Small intestine (tissue), 7 donors: ENCODE measurements at regions not wholly inside any gene's neighbourhood (a gene's known extent, or its start where the extent isn't known, plus 50 kb on each side); places are given as distances from the start of the nearest gene placed in this dataset.

Source experiments
- DNase-seq, 2 donors: peaks; one replicate each; pipeline versions ENCODE4 v3.0.0 to v3.0.0-alpha.2; 2013
- FAIRE-seq: peaks from 2 replicates; lab custom pipeline; 2012; peaks lifted over from hg19 to GRCh38; lab: Jason Lieb, UNC
- H3K27ac ChIP-seq, 3 donors: one replicate each; pipeline ENCODE4 v1.5.1; 2013; ENCODE audit warnings: low read length in 2 of 3, mild to moderate bottlenecking in 2 of 3, control low read depth in 1 of 3, inconsistent platforms in 1 of 3, low read depth in 1 of 3, moderate library complexity in 1 of 3
- H3K27me3 ChIP-seq, 3 donors: one replicate each; pipeline ENCODE4 v1.6.1; 2013; ENCODE audit warnings: low read length in 3 of 3, inconsistent platforms in 1 of 3; ENCODE audit not compliant: control insufficient read depth in 3 of 3, insufficient read depth in 3 of 3
- H3K36me3 ChIP-seq, 3 donors: one replicate each; pipeline ENCODE4 v1.6.1; 2013; ENCODE audit warnings: low read length in 3 of 3, inconsistent platforms in 1 of 3, low read depth in 1 of 3, mild to moderate bottlenecking in 1 of 3, moderate library complexity in 1 of 3; ENCODE audit not compliant: control insufficient read depth in 3 of 3, insufficient read depth in 2 of 3
- H3K4me1 ChIP-seq, 3 donors: one replicate each; pipeline ENCODE4 v1.6.1; 2013; ENCODE audit warnings: low read length in 2 of 3, inconsistent platforms in 1 of 3, low read depth in 1 of 3, mild to moderate bottlenecking in 1 of 3, moderate library complexity in 1 of 3; ENCODE audit not compliant: control insufficient read depth in 3 of 3, insufficient read depth in 2 of 3
- H3K4me3 ChIP-seq, 3 donors: one replicate each; pipeline ENCODE4 v1.5.1; 2013; ENCODE audit warnings: low read length in 3 of 3, control low read depth in 1 of 3, inconsistent platforms in 1 of 3, low read depth in 1 of 3, mild to moderate bottlenecking in 1 of 3, moderate library complexity in 1 of 3
- H3K9me3 ChIP-seq, 2 donors: one replicate each; pipeline ENCODE4 v1.6.1; 2013; ENCODE audit warnings: low read depth in 1 of 2, low read length in 1 of 2; ENCODE audit not compliant: control insufficient read depth in 2 of 2, insufficient read depth in 1 of 2
- WGBS, 3 donors: extraction: QIAGEN DNeasy Blood & Tissue Kit; methylation state at CpG; one replicate each; pipeline ENCODE4 v1.1.7; 2013; 5-methylcytosine and 5-hydroxymethylcytosine counted together
- donor health status: healthy with polysubstance abuse.
- donor health status: control.
- donor health status: control.
- donor health status: Bipolar disorder and iron deficiency.
- donor health status: healthy.

DNA sequence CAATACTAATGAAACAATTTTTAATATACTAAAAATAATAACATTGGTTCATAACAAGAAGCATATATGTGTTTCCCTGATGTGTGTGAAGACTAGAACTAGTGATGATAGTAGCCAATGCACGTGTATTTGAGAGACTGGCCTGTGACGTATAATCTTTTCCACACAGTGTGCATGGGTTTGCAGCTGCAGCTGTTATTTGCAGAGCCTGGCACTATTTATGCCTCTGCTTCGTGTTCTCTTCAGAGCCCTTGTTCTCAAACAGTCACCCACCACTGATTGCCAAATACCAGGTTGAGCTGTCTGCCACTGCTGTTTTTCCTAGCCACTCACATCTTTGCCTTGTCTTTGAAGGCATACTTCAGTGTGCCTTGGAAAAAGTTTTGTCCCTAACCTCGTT lies 531.7 kb downstream of the ETV1 start:
- FAIRE-seq, result no peak
- WGBS, 3 donors, result 37 to 52% (median 52%) methylated on average over 4 of the region's 4 CpGs

GRCh38 chr7:13466874-13467547 lies 522.5 kb downstream of the ETV1 start:
- WGBS, 3 donors, result 13 to 46% (median 33%) methylated on average over 7 of the region's 7 CpGs
- Histone ChIP-seq H3K36me3 (no peaks in the 10 kb centered on the region), H3K9me3 (no peaks in the 10 kb centered on the region), H3K27ac (no peak overlapping the region), H3K4me3 (no peak overlapping the region), H3K4me1 (no peaks in the 10 kb centered on the region), H3K27me3 (no peaks in the 10 kb centered on the region)
- FAIRE-seq, result no peak
- peak in 1 of 2 donors; percentile 22 for DNase-seq

More for the DNA sequence above, 531.7 kb downstream of the ETV1 start:
- no peak for DNase-seq
- H3K27me3 ChIP-seq, result no peaks in the 10 kb centered on the region
- H3K4me1 ChIP-seq, result no peaks in the 10 kb centered on the region
- no peaks in the 10 kb centered on the region for H3K36me3 ChIP-seq
- peaks cover 0 to 2% of the 10 kb centered on the region in 2 donors for H3K9me3 ChIP-seq
- no peak overlapping the region for H3K4me3 ChIP-seq
- no peak overlapping the region for H3K27ac ChIP-seq

- H3K9me3 ChIP-seq, result no peaks in the 10 kb centered on the region
- WGBS, 3 donors, result 75 to 88% (median 78%) methylated on average over 2 of the region's 2 CpGs
- no peaks in the 10 kb centered on the region for H3K4me1 ChIP-seq
- H3K4me3 ChIP-seq, result no peak overlapping the region
- FAIRE-seq (no peak), DNase-seq (no peak)
- H3K27ac ChIP-seq, result no peak overlapping the region
- no peaks in the 10 kb centered on the region for H3K36me3 ChIP-seq
- no peaks in the 10 kb centered on the region for H3K27me3 ChIP-seq
Measured at GRCh38 chr7:13476881-13477444, 512.5 kb downstream of the ETV1 start.

- no peaks in the 10 kb centered on the region for H3K27me3 ChIP-seq
- FAIRE-seq, result no peak
- no peak overlapping the region for H3K27ac ChIP-seq
- H3K4me1 ChIP-seq, result no peaks in the 10 kb centered on the region
- H3K4me3 ChIP-seq, result no peak overlapping the region
- peaks cover 0 to 14% of the 10 kb centered on the region in 2 donors for H3K9me3 ChIP-seq
- DNase-seq, result no peak
- H3K36me3 ChIP-seq, result no peaks in the 10 kb centered on the region
- WGBS, 3 donors, result 82 to 91% (median 91%) methylated on average over 6 of the region's 6 CpGs
Measured at GRCh38 chr7:13489386-13489785, 500.1 kb downstream of the ETV1 start.

GRCh38 chr7:13496976-13497375 lies 492.5 kb downstream of the ETV1 start:
- H3K4me1 ChIP-seq, result no peaks in the 10 kb centered on the region
- H3K27me3 ChIP-seq, result no peaks in the 10 kb centered on the region
- H3K9me3 ChIP-seq, result no peaks in the 10 kb centered on the region
- no peaks in the 10 kb centered on the region for H3K36me3 ChIP-seq
- H3K4me3 ChIP-seq, result no peak overlapping the region
- FAIRE-seq (no peak), DNase-seq (no peak)
- no peak overlapping the region for H3K27ac ChIP-seq

GRCh38 chr7:13508586-13508985 lies 480.9 kb downstream of the ETV1 start:
- FAIRE-seq, result no peak
- WGBS, 3 donors, result 67 to 80% (median 69%) methylated on average over 1 of the region's 1 CpG

GRCh38 chr7:13518738-13519137 lies 470.7 kb downstream of the ETV1 start:
- Histone ChIP-seq H3K27ac (no peak overlapping the region), H3K9me3 (no peaks in the 10 kb centered on the region), H3K4me3 (no peak overlapping the region), H3K36me3 (no peaks in the 10 kb centered on the region), H3K4me1 (no peaks in the 10 kb centered on the region), H3K27me3 (no peaks in the 10 kb centered on the region)
- FAIRE-seq, result no peak
- WGBS, 3 donors, result 86 to 96% (median 91%) methylated on average over 1 of the region's 1 CpG
- no peak for DNase-seq

More at GRCh38 chr7:13508586-13508985, 480.9 kb downstream of the ETV1 start:
- H3K27me3 ChIP-seq, result no peaks in the 10 kb centered on the region
- no peak overlapping the region for H3K4me3 ChIP-seq
- H3K4me1 ChIP-seq, result no peaks in the 10 kb centered on the region
- no peak overlapping the region for H3K27ac ChIP-seq
- no peak for DNase-seq
- H3K36me3 ChIP-seq, result no peaks in the 10 kb centered on the region
- no peaks in the 10 kb centered on the region for H3K9me3 ChIP-seq

GRCh38 chr7:13524076-13524475 lies 465.4 kb downstream of the ETV1 start:
- Histone ChIP-seq H3K36me3 (no peaks in the 10 kb centered on the region), H3K9me3 (no peaks in the 10 kb centered on the region), H3K4me3 (no peak overlapping the region), H3K27me3 (no peaks in the 10 kb centered on the region), H3K27ac (no peak overlapping the region), H3K4me1 (no peaks in the 10 kb centered on the region)
- FAIRE-seq, result no peak
- DNase-seq, result no peak
